GM19324 (cell line): ENCODE measurements at regions not wholly inside any gene's neighbourhood (a gene's known extent, or its start where the extent isn't known, plus 50 kb on each side); places are given as distances from the start of the nearest gene placed in this dataset.
"Not testable (repeated sequence)": the region's sequence is repeated elsewhere in the genome, so short reads cannot be mapped to it uniquely, and the experiment has no call there.

Source experiments
- ATAC-seq: cut with Tn5 transposase; IDR thresholded peaks from one replicate; pipeline ENCODE4 v1.9.1; 2021; ENCODE audit warnings: mild to moderate bottlenecking, moderate library complexity; ENCODE audit not compliant: unreplicated experiment, low FRiP score

GRCh38 chr12:131352296-131352900 is 358.5 kb upstream of the SFSWAP start:
- no peak for ATAC-seq

- no peak for ATAC-seq
These were observed 357.5 kb upstream of the SFSWAP start for GRCh38 chr12:131353376-131353775.

- ATAC-seq: no peak
These were observed 357.1 kb upstream of the SFSWAP start for GRCh38 chr12:131353826-131354225.

GRCh38 chr12:131355361-131356245 is 355.3 kb upstream of the SFSWAP start:
- ATAC-seq: no peak

GRCh38 chr12:131356485-131357184 is 354.3 kb upstream of the SFSWAP start:
- ATAC-seq: no peak

- ATAC-seq: no peak
These were observed 353.6 kb upstream of the SFSWAP start for GRCh38 chr12:131357185-131357747.

GRCh38 chr12:131357920-131358319 is 353.0 kb upstream of the SFSWAP start:
- ATAC-seq: no peak

- ATAC-seq: no peak
These were observed 348.3 kb upstream of the SFSWAP start for GRCh38 chr12:131362291-131363211.

GRCh38 chr12:131363393-131363792 is 347.5 kb upstream of the SFSWAP start:
- no peak for ATAC-seq

GRCh38 chr12:131363841-131364495 is 346.9 kb upstream of the SFSWAP start:
- no peak for ATAC-seq

GRCh38 chr12:131364903-131365820 is 345.7 kb upstream of the SFSWAP start:
- ATAC-seq: no peak

- no peak for ATAC-seq
These were observed 345.0 kb upstream of the SFSWAP start for GRCh38 chr12:131365821-131366260.

GRCh38 chr12:131366261-131366871 is 344.5 kb upstream of the SFSWAP start:
- no peak for ATAC-seq

- ATAC-seq: not testable (repeated sequence)
These were observed 343.6 kb upstream of the SFSWAP start for GRCh38 chr12:131367067-131367982.

GRCh38 chr12:131367983-131368667 is 342.8 kb upstream of the SFSWAP start:
- ATAC-seq: no peak

- ATAC-seq: no peak
These were observed 342.2 kb upstream of the SFSWAP start for GRCh38 chr12:131368668-131369071.
